ENCODE measurements at regions not wholly inside any gene's neighbourhood (a gene's known extent, or its start where the extent isn't known, plus 50 kb on each side); places are given as distances from the start of the nearest gene placed in this dataset.

- no peak for DNase-seq
Measured at GRCh38 chr14:53501361-53502211, 348.5 kb upstream of the DDHD1 start.

GRCh38 chr14:53500191-53500590 lies 347.1 kb upstream of the DDHD1 start:
- DNase-seq, result no peak

GRCh38 chr14:53496668-53497067 lies 343.5 kb upstream of the DDHD1 start:
- no peak for DNase-seq

GRCh38 chr14:53495846-53496343 lies 342.8 kb upstream of the DDHD1 start:
- DNase-seq, result no peak

GRCh38 chr14:53494587-53494986 lies 341.5 kb upstream of the DDHD1 start:
- no peak for DNase-seq

GRCh38 chr14:53493860-53494259 lies 340.7 kb upstream of the DDHD1 start:
- DNase-seq, result no peak

GRCh38 chr14:53493320-53493719 lies 340.2 kb upstream of the DDHD1 start:
- no peak for DNase-seq

GRCh38 chr14:53491884-53492277 lies 338.8 kb upstream of the DDHD1 start:
- no peak for DNase-seq

- DNase-seq, result no peak
Measured at GRCh38 chr14:53491256-53491883, 338.2 kb upstream of the DDHD1 start.

- no peak for DNase-seq
Measured at GRCh38 chr14:53478174-53478573, 325.1 kb upstream of the DDHD1 start.

- DNase-seq, result no peak
Measured at GRCh38 chr14:53473480-53473879, 320.4 kb upstream of the DDHD1 start.

GRCh38 chr14:53472306-53472705 lies 319.2 kb upstream of the DDHD1 start:
- DNase-seq, result no peak

GRCh38 chr14:53470351-53471043 lies 317.4 kb upstream of the DDHD1 start:
- DNase-seq, result no peak

- DNase-seq, result no peak
Measured at GRCh38 chr14:53468876-53469275, 315.8 kb upstream of the DDHD1 start.

GRCh38 chr14:53464376-53464775 lies 311.3 kb upstream of the DDHD1 start:
- DNase-seq, result no peak

- no peak for DNase-seq
Measured at GRCh38 chr14:53462931-53463778, 310.0 kb upstream of the DDHD1 start.

- DNase-seq, result no peak
Measured at GRCh38 chr14:53461858-53462257, 308.7 kb upstream of the DDHD1 start.

GRCh38 chr14:53460544-53460943 lies 307.4 kb upstream of the DDHD1 start:
- DNase-seq, result no peak

- peak; percentile 12 for DNase-seq
Measured at GRCh38 chr14:53458368-53458814, 305.3 kb upstream of the DDHD1 start.

GRCh38 chr14:53456931-53457330 lies 303.8 kb upstream of the DDHD1 start:
- no peak for DNase-seq

GRCh38 chr14:53452005-53452673 lies 299.0 kb upstream of the DDHD1 start:
- no peak for DNase-seq

GRCh38 chr14:53450871-53451270 lies 297.7 kb upstream of the DDHD1 start:
- DNase-seq, result no peak
